ENCODE measurements at regions not wholly inside any gene's neighbourhood (a gene's known extent, or its start where the extent isn't known, plus 50 kb on each side); places are given as distances from the start of the nearest gene placed in this dataset.

GRCh38 chr4:53734584-53735353 lies 143.5 kb upstream of the LNX1 start:
- TF ChIP-seq CTCF (IDR thresholded peaks at IDR 0.05), result no peak
- TF ChIP-seq POLR2AphosphoS5 (IDR thresholded peaks at IDR 0.05; ENCODE audit: insufficient read depth in 1 of 2, low read depth in 1 of 2), result no peak
